GM18519 (cell line): ENCODE measurements at regions not wholly inside any gene's neighbourhood (a gene's known extent, or its start where the extent isn't known, plus 50 kb on each side); places are given as distances from the start of the nearest gene placed in this dataset.

ENCODE experiments used
- ATAC-seq: cut with Tn5 transposase; IDR thresholded peaks from one replicate; pipeline ENCODE4 v1.9.1; 2021; ENCODE audit warnings: mild to moderate bottlenecking, moderate library complexity; ENCODE audit not compliant: unreplicated experiment, low FRiP score

DNA sequence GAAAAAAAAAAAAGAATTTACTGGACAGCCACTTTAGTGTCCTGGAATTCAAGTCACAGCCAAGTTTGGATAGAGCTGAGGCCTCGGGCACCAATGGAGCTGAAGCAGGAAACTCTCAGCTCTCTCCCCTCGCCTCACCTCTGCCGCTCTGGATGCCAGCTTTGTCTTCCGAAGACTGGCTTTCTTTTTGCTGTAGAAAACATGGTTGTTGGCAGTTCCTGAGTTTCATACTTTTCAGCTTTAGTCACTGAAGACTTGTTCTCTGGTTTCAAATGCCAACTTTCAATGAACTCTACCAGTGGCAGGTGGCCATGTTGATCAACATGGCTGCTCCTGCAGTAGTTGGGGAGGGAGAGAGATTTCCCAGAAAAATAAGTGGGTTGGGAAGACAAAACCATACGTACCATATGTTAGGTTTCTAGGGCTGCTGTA, 142.2 kb downstream of the SNX18 start:
- no peak for ATAC-seq

- no peak for ATAC-seq
Observed at GRCh38 chr5:54658010-54658409, 140.5 kb downstream of the SNX18 start.

- no peak for ATAC-seq
Observed at GRCh38 chr5:54656261-54656728, 138.7 kb downstream of the SNX18 start.

- no peak for ATAC-seq
Observed at GRCh38 chr5:54655761-54656160, 138.2 kb downstream of the SNX18 start.

- ATAC-seq = no peak
Observed at GRCh38 chr5:54655266-54655665, 137.7 kb downstream of the SNX18 start.

- no peak for ATAC-seq
Observed at GRCh38 chr5:54653956-54654614, 136.5 kb downstream of the SNX18 start.

GRCh38 chr5:54651482-54652076, 134.0 kb downstream of the SNX18 start:
- ATAC-seq = no peak

DNA sequence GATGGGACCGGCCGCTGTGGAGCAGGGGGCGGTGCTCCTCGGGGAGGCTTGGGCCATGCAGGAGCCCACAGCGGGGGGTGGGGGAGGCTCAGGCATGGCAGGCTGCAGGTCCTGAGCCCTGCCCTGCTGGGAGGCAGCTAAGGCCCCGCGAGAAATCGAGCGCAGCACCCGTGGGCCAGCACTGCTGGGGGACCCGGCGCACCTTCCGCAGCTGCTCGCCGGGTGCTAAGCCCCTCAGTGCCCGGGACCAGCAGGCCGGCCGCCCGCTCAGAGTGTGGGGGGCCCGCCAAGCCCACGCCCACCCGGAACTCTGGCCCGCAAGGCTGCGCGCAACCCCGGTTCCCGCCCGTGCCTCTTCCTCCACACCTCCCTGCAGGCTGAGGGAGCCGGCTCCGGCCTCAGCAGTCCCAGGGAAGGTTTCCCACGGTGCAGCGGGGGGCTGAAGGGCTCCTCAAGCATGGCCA, 131.5 kb downstream of the SNX18 start:
- ATAC-seq = no peak

DNA sequence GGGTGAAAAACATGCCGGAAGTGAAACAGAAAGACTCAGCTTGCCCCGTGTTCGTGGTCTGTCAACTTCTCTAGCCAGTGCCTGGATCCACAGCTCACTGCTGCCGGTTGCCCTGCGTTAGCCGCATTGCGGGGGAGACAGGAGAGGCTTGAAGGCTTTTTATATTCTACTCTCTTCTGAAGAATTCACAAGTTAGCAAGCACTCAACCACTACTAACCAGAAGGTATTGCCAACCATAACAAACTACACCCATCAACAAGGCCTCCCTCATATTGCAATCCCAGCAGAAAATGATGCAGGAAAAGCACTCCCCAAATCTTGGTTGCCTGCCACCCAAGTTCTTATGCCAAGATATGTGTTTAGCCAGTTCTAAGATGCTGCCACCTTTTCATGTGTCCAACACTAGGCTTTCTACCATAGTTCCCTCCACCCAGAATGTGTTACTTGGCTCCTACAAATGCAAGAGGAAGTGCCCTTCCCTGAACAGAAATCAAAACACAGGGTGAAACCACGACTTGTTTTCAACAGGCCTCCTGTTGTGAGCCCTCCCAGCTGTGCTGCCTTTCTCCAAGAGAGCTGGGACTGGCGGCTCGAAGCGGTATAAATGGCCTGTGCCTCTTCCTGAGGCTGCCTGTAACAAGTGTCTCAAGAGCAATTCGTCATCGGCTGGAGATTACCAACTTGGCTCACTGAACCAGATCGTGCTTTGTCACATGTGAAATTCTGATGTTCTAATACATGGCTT, 129.0 kb downstream of the SNX18 start:
- peak; percentile 90 for ATAC-seq

- no peak for ATAC-seq
Observed at GRCh38 chr5:54645882-54646355, 128.4 kb downstream of the SNX18 start.

GRCh38 chr5:54644226-54644625, 126.7 kb downstream of the SNX18 start:
- ATAC-seq = no peak

- ATAC-seq = no peak
Observed at GRCh38 chr5:54643685-54644106, 126.1 kb downstream of the SNX18 start.

DNA sequence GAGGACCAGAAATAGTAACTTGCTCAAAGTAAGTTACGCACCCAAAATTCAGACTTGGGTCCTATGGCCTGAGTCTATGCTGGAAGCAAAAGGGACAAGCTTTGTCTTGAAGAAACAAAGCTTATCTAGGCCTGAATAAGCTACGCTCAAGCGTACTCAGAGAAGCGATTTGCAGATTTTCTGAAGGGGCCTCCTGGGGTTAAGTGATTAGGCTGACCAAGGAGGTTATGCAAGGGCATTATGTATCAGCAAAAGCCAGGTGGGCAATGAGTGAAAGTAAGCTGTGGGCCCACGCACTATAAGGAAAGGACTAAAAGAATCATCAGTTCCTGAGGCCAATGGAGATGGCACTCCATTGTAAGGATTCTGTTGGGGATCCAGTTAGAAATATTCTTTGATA, 122.1 kb downstream of the SNX18 start:
- ATAC-seq = no peak

GRCh38 chr5:54638106-54638505, 120.5 kb downstream of the SNX18 start:
- no peak for ATAC-seq

DNA sequence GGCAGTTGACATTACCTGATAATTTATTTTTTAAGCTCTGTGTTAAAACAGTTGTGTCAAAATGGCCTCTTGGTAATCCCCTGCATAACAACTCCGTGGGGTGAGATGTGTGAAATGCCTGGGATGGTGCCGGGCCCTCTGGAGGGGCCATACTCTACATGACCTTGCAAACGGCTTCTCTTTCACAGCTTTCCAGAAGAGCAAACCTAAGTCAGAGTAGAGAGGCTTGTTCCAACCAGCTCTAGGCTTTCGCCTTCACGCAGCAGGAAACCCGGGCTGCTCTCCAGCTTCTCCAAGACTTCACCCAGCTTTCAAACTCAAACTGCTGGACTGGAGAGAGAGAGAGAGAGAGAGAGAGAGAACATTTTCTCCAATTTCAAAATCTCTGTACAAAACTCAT, 120.1 kb downstream of the SNX18 start:
- no peak for ATAC-seq

- no peak for ATAC-seq
Observed at GRCh38 chr5:54634089-54634488, 116.5 kb downstream of the SNX18 start.

DNA sequence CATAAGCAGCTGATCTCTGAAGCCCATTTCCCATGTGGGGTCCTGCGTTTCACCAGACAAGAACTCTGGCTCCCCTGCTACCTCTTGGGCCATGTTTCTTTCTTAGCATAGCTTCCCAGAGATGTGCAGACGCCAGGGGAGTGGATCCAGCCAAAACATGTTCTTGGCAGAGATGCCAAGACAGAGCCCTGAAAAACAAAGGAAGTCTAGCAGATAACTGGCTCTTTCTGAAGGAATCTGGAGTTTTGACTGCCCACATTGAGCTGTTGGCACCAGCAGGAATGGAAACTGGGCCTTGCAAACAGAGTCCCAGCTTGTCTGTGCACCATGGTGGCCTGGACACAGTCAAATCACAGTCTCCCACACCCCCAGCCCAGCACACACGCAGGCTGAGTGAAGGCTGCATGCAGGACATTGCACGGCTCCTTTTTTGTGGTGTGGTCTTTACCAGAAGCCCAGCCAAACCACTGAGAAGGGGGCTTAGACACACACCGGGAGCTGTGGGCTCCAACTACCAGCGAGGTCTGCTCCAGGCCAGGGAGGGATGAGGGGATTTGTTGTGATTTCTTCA, 114.7 kb downstream of the SNX18 start:
- no peak for ATAC-seq

DNA sequence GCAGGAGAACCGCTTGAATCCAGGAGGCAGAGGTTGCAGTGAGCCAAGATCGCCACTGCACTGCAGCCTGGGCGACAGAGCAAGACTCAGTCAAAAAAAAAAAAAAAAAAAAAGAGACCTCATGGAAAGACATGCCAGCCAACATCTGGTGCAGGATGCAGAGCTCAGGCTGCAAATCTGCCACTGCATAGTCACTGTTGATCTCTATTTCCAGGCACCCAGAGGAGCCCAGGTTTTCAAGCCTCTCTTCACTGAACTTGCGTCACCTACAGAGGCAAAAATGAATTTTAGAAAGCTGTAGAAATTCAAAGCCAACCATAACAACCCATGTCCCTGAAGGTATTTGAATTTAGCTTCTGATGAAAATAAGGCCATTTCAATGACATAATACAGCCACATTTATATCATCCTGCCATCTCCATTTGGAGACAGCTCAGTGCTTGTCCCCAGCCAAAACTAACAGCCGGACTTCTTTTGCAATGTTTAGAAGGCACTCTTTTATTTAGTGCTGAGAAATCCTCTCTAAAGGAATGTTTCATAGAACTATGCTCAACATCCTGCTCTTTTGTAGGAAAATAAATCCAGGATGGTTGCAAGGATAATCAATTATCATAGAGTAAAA, 113.3 kb downstream of the SNX18 start:
- no peak for ATAC-seq

GRCh38 chr5:54629115-54629514, 111.6 kb downstream of the SNX18 start:
- ATAC-seq = no peak

- no peak for ATAC-seq
Observed at GRCh38 chr5:54628050-54628449, 110.5 kb downstream of the SNX18 start.

- ATAC-seq = no peak
Observed at GRCh38 chr5:54626407-54626806, 108.8 kb downstream of the SNX18 start.
